DOHH2 (cell line): ENCODE measurements at regions not wholly inside any gene's neighbourhood (a gene's known extent, or its start where the extent isn't known, plus 50 kb on each side); places are given as distances from the start of the nearest gene placed in this dataset.

Experiments used
- H3F3A ChIP-seq: fragments of 200-600 bp; sonication (generic), shearing (Covaris generic); 2 replicates; pipeline ENCODE4 v1.6.0; 2016; ENCODE audit warnings: antibody characterized with exemption, mild to moderate bottlenecking; ENCODE audit not compliant: control insufficient read depth, insufficient read depth
- H3K27ac ChIP-seq: fragments of 200-600 bp; sonication (generic); 2 replicates; pipeline ENCODE4 v1.5.1; 2014; ENCODE audit warnings: low read depth, mild to moderate bottlenecking, low read length, moderate library complexity
- H3K27me3 ChIP-seq: fragments of 200-600 bp; sonication (generic); 2 replicates; pipeline ENCODE4 v1.6.1; 2014; ENCODE audit warnings: mild to moderate bottlenecking, low read length, mixed read lengths; ENCODE audit not compliant: control insufficient read depth
- H3K36me3 ChIP-seq: fragments of 200-600 bp; sonication (generic); 2 replicates; pipeline ENCODE4 v1.6.1; 2014; ENCODE audit warnings: mild to moderate bottlenecking, low read length, moderate library complexity, mixed read lengths; ENCODE audit not compliant: control insufficient read depth
- H3K4me1 ChIP-seq: fragments of 200-600 bp; sonication (generic); 2 replicates; pipeline ENCODE4 v1.6.1; 2014; ENCODE audit warnings: mild to moderate bottlenecking, low read length, mixed read lengths; ENCODE audit not compliant: control insufficient read depth
- H3K4me2 ChIP-seq: fragments of 200-600 bp; sonication (generic); 2 replicates; pipeline ENCODE4 v1.6.0; 2014; ENCODE audit warnings: mild to moderate bottlenecking, low read length, moderate library complexity
- H3K4me3 ChIP-seq: fragments of 200-600 bp; sonication (generic); 2 replicates; pipeline ENCODE4 v1.5.1; 2014; ENCODE audit warnings: mild to moderate bottlenecking, low read length, mixed read lengths
- H3K79me2 ChIP-seq: fragments of 200-600 bp; sonication (generic); 2 replicates; pipeline ENCODE4 v1.6.1; 2014; ENCODE audit warnings: mild to moderate bottlenecking, low read length, mixed read lengths; ENCODE audit not compliant: control insufficient read depth
- H3K9me2 ChIP-seq: fragments of 200-600 bp; sonication (generic); replicated peaks from 2 replicates; pipeline ENCODE4 v1.6.1; 2014; ENCODE audit warnings: mild to moderate bottlenecking, low read length, mixed read lengths; ENCODE audit not compliant: control insufficient read depth
- H3K9me3 ChIP-seq: fragments of 200-600 bp; sonication (generic); 2 replicates; pipeline ENCODE4 v1.6.1; 2014; ENCODE audit warnings: antibody characterized with exemption, low read length, mixed read lengths; ENCODE audit not compliant: control insufficient read depth, insufficient read depth
- H4K20me1 ChIP-seq: fragments of 200-600 bp; sonication (generic); 2 replicates; pipeline ENCODE4 v1.6.0; 2014; ENCODE audit warnings: low read depth, mild to moderate bottlenecking, antibody characterized with exemption, low read length, moderate library complexity; ENCODE audit not compliant: control insufficient read depth, insufficient read depth
- CTCF ChIP-seq: fragments of 200-600 bp; sonication (generic); IDR thresholded peaks from one replicate; pipeline ENCODE4 v1.5.1; 2014; ENCODE audit warnings: antibody characterized with exemption, mild to moderate bottlenecking, low read depth, low read length; ENCODE audit not compliant: poor library complexity, severe bottlenecking
- EZH2phosphoT487 ChIP-seq: fragments of 200-600 bp; sonication (generic); IDR thresholded peaks from 2 replicates; pipeline ENCODE4 v1.6.1; 2017; ENCODE audit warnings: borderline replicate concordance, mild to moderate bottlenecking, antibody characterized with exemption, low read length, moderate library complexity, mixed read lengths

GRCh38 chr2:144996225-144996795 is 476.4 kb upstream of the ZEB2 start:
- 0 out of 2 replicates have a peak, but pooled peaks cover 3% of the 10 kb centered on the region for H3K4me1 ChIP-seq
- TF ChIP-seq CTCF (no peak), EZH2phosphoT487 (no peak)
- no peaks in the 10 kb centered on the region for H3K36me3 ChIP-seq
- H3K4me2 ChIP-seq, result no peak overlapping the region
- H3K9me2 ChIP-seq, result no peaks in the 10 kb centered on the region
- H3K27me3 ChIP-seq, result no peaks in the 10 kb centered on the region
- no peak overlapping the region for H3K4me3 ChIP-seq
- H3F3A ChIP-seq, result no peaks in the 10 kb centered on the region
- H3K9me3 ChIP-seq, result peaks cover 7% of the 10 kb centered on the region; the same call in 1 of the 2 replicates
- no peaks in the 10 kb centered on the region for H4K20me1 ChIP-seq
- no peaks in the 10 kb centered on the region for H3K79me2 ChIP-seq
- no peak overlapping the region for H3K27ac ChIP-seq

GRCh38 chr2:144995482-144995881 is 475.6 kb upstream of the ZEB2 start:
- no peaks in the 10 kb centered on the region for H3K36me3 ChIP-seq
- no peaks in the 10 kb centered on the region for H3K79me2 ChIP-seq
- H3K27me3 ChIP-seq, result no peaks in the 10 kb centered on the region
- no peaks in the 10 kb centered on the region for H3F3A ChIP-seq
- TF ChIP-seq EZH2phosphoT487 (no peak), CTCF (no peak)
- H3K9me2 ChIP-seq, result no peaks in the 10 kb centered on the region
- 0 out of 2 replicates have a peak, but pooled peaks cover 3% of the 10 kb centered on the region for H3K4me1 ChIP-seq
- H3K9me3 ChIP-seq, result peaks cover 7% of the 10 kb centered on the region; the same call in 1 of the 2 replicates
- H3K27ac ChIP-seq, result no peak overlapping the region
- H4K20me1 ChIP-seq, result no peaks in the 10 kb centered on the region
- no peak overlapping the region for H3K4me2 ChIP-seq
- H3K4me3 ChIP-seq, result no peak overlapping the region

- no peaks in the 10 kb centered on the region for H3K36me3 ChIP-seq
- TF ChIP-seq CTCF (no peak), EZH2phosphoT487 (no peak)
- no peak overlapping the region for H3K27ac ChIP-seq
Measured at GRCh38 chr2:144990661-144991060, 470.7 kb upstream of the ZEB2 start.

More at GRCh38 chr2:144990661-144991060, 470.7 kb upstream of the ZEB2 start:
- Histone ChIP-seq H3K27me3 (no peaks in the 10 kb centered on the region), H3K4me3 (no peak overlapping the region), H4K20me1 (no peaks in the 10 kb centered on the region), H3K9me3 (0 out of 2 replicates have a peak, but pooled peaks cover 4% of the 10 kb centered on the region), H3K79me2 (no peaks in the 10 kb centered on the region), H3K9me2 (no peaks in the 10 kb centered on the region), H3F3A (no peaks in the 10 kb centered on the region), H3K4me1 (no peaks in the 10 kb centered on the region), H3K4me2 (no peak overlapping the region)
